ENCODE measurements at regions not wholly inside any gene's neighbourhood (a gene's known extent, or its start where the extent isn't known, plus 50 kb on each side); places are given as distances from the start of the nearest gene placed in this dataset.

GRCh38 chr11:32316858-32317642 lies 118.3 kb downstream of the WT1 start:
- DNase-seq (ENCODE audit: low read depth in 2 of 2), result no peak

- no peak for DNase-seq (ENCODE audit: low read depth in 2 of 2)
Measured at GRCh38 chr11:32317643-32318042, 117.7 kb downstream of the WT1 start.

- no peak for DNase-seq (ENCODE audit: low read depth in 2 of 2)
Measured at GRCh38 chr11:32318071-32319055, 117.0 kb downstream of the WT1 start.

DNA sequence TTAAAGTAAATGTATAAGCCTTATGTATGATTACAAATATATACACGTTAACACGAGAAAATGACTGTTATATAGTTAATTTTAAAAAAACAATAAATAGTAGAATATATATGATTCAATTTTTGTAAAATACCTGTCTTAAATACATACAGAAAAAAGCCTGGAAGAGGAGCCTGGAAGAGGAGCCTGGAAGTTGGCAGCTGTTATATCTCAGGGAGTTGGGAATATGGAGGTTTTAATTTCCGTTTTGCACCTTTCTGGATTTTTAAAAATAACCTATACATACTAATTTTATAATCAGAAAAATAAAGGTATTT lies 111.6 kb downstream of the WT1 start:
- DNase-seq (ENCODE audit: low read depth in 2 of 2), result no peak

GRCh38 chr11:32325187-32325586 lies 110.2 kb downstream of the WT1 start:
- no peak for DNase-seq (ENCODE audit: low read depth in 2 of 2)

GRCh38 chr11:32325725-32326124 lies 109.6 kb downstream of the WT1 start:
- no peak for DNase-seq (ENCODE audit: low read depth in 2 of 2)

DNA sequence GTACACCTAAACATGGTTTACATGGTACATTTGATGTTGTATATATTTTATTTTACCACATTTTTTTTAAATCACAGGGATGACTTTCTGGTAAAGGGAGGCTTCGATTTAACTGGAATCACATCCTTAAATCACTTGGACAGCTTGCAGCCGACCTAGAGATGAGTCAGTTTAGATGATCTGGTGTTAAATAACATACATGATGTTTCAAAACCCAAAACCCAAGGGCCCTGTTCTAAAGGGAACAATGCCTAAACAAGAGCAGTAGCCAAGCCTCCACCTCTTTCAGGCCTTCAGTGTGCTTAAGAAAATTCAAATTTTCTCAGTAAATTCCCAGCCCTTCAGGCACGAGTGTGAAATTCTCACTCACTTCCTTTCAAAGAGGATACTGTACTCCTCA lies 108.8 kb downstream of the WT1 start:
- DNase-seq (ENCODE audit: low read depth in 2 of 2), result no peak

DNA sequence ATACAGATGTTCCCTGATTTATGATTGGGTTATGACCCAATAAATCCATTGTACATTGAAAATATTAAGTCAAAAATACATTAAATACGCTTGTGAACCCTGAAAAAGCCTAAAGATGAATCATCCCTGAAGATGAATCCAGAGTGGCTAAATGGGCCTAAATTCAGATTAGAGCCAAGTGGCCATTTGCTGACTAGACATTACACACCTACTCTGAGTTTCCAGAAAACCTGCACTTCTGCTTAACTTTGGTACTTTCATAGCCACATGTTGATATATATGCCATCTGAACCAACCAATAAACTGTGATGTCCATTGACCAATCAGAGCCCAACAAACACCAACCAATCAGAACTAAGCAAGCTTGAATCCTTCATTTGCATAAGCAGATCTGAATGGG lies 106.9 kb downstream of the WT1 start:
- no peak for DNase-seq (ENCODE audit: low read depth in 2 of 2)

DNA sequence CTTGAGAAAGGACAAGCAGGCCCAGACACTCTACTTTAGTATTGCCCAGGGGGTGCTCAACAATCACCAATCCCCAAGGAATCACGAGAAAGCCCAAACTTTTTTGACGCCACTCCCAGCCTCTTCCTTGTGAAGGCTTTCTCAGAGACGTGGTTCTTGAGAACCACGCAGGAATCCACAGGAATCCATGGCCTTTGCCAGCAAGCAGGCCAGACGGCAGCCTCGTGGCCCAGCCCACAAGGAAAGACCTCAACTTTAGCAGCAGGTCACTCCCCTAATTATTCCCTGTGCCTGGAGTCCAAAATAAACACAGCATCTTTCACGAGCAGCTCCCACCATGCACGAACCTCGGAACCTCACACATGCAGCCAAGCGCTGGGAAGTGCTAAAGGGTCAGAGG lies 104.2 kb downstream of the WT1 start:
- DNase-seq (ENCODE audit: low read depth in 2 of 2), result no peak

DNA sequence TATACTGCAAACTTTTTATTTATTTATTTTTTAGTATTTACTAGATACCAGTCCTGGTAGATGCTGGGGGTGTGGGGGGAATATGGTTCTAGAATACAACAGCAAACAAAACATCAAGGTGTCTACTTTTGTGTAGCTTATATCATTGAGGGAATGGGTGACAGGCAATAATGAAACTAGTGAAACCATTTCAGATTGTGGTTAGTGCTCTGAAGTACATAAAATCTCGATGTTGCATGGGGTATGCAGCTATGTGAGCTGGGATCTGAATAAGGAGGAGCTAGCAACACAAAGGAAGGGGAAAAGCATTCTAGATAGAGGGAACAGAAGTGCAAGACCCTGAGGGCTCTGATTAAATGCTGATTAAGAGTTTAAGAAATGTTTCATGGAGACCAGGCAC lies 103.5 kb downstream of the WT1 start:
- DNase-seq (ENCODE audit: low read depth in 2 of 2), result no peak

- DNase-seq (ENCODE audit: low read depth in 2 of 2), result no peak
Measured at GRCh38 chr11:32332990-32333319, 102.4 kb downstream of the WT1 start.

DNA sequence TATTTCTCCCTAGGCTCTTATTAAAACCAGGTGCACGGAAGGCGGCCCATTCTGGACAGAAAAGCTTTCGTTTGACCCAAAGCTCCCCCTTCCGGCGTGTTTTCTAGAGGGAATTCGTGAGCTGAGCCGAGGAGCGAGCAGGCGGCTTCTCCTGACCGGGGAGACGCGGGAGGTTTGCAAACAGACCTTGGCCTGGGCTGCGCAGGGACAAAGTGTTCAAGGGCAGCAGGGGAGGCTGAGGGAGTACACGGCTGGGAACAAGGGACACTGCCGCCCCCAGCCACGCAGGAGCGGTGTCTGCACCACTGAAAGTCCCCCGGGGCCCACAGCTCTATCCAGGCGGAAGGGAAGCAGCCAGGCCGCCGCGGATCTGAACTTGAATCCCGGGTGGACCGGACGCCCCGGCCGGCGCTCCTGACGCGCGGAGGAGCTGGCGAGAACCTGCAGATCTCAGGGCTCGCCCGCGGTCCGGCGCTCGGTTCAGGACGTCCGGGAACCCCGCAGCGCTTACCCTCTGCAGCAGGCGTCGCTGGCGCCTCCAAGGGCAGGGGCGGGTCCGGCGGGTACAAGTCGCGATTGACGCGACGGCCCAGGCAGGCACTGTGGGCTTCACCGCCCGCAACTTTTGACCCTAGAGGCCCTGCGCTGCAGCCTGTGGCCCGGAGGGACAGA lies 101.9 kb downstream of the WT1 start:
- DNase-seq (ENCODE audit: low read depth in 2 of 2), result no peak

- DNase-seq (ENCODE audit: low read depth in 2 of 2), result no peak
Measured at GRCh38 chr11:32334822-32335221, 100.5 kb downstream of the WT1 start.

Measured in activated CD8-positive, alpha-beta memory T cell treated with anti-CD3 and anti-CD28 coated beads for 4 hours (primary cell).